OCI-LY7 (cell line): ENCODE measurements at regions not wholly inside any gene's neighbourhood (a gene's known extent, or its start where the extent isn't known, plus 50 kb on each side); places are given as distances from the start of the nearest gene placed in this dataset.

Experiments used
- BruUV-seq: library from RNA; stranded (reverse); fragments of 400-500 nt; replicated peaks from 2 replicates; lab custom pipeline; 2021; lab: Mats Ljungman, UMichigan
- CTCF ChIA-PET: fragments of 300-600 bp; sonication (Branson Sonifier 250); formaldehyde crosslinking; loops from one replicate; lab custom pipeline; 2022; ENCODE audit warnings: antibody characterized with exemption; ENCODE audit not compliant: unreplicated experiment; lab: Charles Lee
- POLR2A ChIA-PET: fragments of 300-600 bp; sonication (Branson Sonifier 250); formaldehyde crosslinking; loops from one replicate; lab custom pipeline; 2022; ENCODE audit warnings: antibody characterized with exemption; lab: Charles Lee
- DNase-seq: peaks from one replicate; pipeline ENCODE4 v3.0.0-alpha.2; 2015; ENCODE audit warnings: low spot score
- H2AFZ ChIP-seq: fragments of 200-600 bp; sonication (generic), shearing (Covaris generic); 2 replicates; pipeline ENCODE4 v1.6.1; 2014; ENCODE audit warnings: mild to moderate bottlenecking, antibody characterized with exemption, low read length, moderate library complexity
- H3K27ac ChIP-seq: fragments of 200-600 bp; sonication (generic); 2 replicates; pipeline ENCODE4 v1.5.1; 2014; ENCODE audit warnings: mixed run types, low read depth, mild to moderate bottlenecking, moderate library complexity, low read length, inconsistent platforms; ENCODE audit not compliant: poor library complexity, severe bottlenecking
- H3K36me3 ChIP-seq: fragments of 200-600 bp; sonication (generic); 2 replicates; pipeline ENCODE4 v1.6.1; 2014; ENCODE audit warnings: mild to moderate bottlenecking, antibody characterized with exemption, low read length, moderate library complexity, mixed read lengths; ENCODE audit not compliant: insufficient read depth
- H3K4me1 ChIP-seq: fragments of 200-600 bp; sonication (generic); 2 replicates; pipeline ENCODE4 v1.5.1; 2014; ENCODE audit warnings: mild to moderate bottlenecking, low read length; ENCODE audit not compliant: insufficient read depth, poor library complexity, severe bottlenecking
- H3K4me2 ChIP-seq: fragments of 200-600 bp; sonication (generic); 2 replicates; pipeline ENCODE4 v1.6.1; 2014; ENCODE audit warnings: mild to moderate bottlenecking, low read length
- H3K4me3 ChIP-seq: fragments of 200-600 bp; sonication (generic); 2 replicates; pipeline ENCODE4 v1.5.1; 2014; ENCODE audit warnings: mild to moderate bottlenecking, low read depth, low read length; ENCODE audit not compliant: poor library complexity, severe bottlenecking
- H3K79me2 ChIP-seq: fragments of 200-600 bp; sonication (generic); 2 replicates; pipeline ENCODE4 v1.6.1; 2016; ENCODE audit warnings: low read depth, mild to moderate bottlenecking, low read length, moderate library complexity, mixed read lengths; ENCODE audit not compliant: insufficient read depth
- H3K9me2 ChIP-seq: fragments of 200-600 bp; sonication (generic); 2 replicates; pipeline ENCODE4 v1.6.1; 2016; ENCODE audit warnings: mild to moderate bottlenecking, low read length, mixed read lengths; ENCODE audit not compliant: insufficient read depth
- H3K9me3 ChIP-seq: fragments of 200-600 bp; sonication (generic); 2 replicates; pipeline ENCODE4 v1.6.1; 2014; ENCODE audit warnings: mild to moderate bottlenecking, mixed run types, low read length, mixed read lengths
- H4K20me1 ChIP-seq: fragments of 200-600 bp; sonication (generic); 2 replicates; pipeline ENCODE4 v1.6.1; 2014; ENCODE audit warnings: mild to moderate bottlenecking, antibody characterized with exemption, low read length, moderate library complexity, mixed read lengths; ENCODE audit not compliant: insufficient read depth
- EZH2phosphoT487 ChIP-seq: fragments of 200-600 bp; sonication (generic); IDR thresholded peaks from 2 replicates; pipeline ENCODE4 v1.6.1; 2018; ENCODE audit warnings: low read depth, borderline replicate concordance, mild to moderate bottlenecking, mixed run types, antibody characterized with exemption, low read length, moderate library complexity, mixed read lengths
- intact Hi-C: fragments of 100-400 bp; cut with micrococcal nuclease; formaldehyde crosslinking; loops from one replicate; pipeline ENCODE4 v1.10.0; 2022; ENCODE audit not compliant: unreplicated experiment
- TF ChIP-seq, protein P1 (sequence below): fragments of 200-600 bp; sonication (generic); conservative IDR thresholded peaks from 2 replicates; pipeline ENCODE4 v1.5.1; 2014; ENCODE audit warnings: mild to moderate bottlenecking, antibody characterized with exemption, low read length, moderate library complexity, mixed read lengths

- Histone ChIP-seq H4K20me1 (no peaks in the 10 kb centered on the region), H3K4me1 (no peaks in the 10 kb centered on the region), H3K9me2 (no peaks in the 10 kb centered on the region), H3K79me2 (no peaks in the 10 kb centered on the region), H3K4me3 (no peak overlapping the region), H3K36me3 (no peaks in the 10 kb centered on the region), H3K4me2 (no peak overlapping the region), H3K9me3 (peaks cover 9% of the 10 kb centered on the region; the same call in 1 of the 2 replicates), H2AFZ (no peak overlapping the region), H3K27ac (no peak overlapping the region)
- intact Hi-C loops: no loop called here
- no TSS peak for BruUV-seq
- TF ChIP-seq, protein P1, sequence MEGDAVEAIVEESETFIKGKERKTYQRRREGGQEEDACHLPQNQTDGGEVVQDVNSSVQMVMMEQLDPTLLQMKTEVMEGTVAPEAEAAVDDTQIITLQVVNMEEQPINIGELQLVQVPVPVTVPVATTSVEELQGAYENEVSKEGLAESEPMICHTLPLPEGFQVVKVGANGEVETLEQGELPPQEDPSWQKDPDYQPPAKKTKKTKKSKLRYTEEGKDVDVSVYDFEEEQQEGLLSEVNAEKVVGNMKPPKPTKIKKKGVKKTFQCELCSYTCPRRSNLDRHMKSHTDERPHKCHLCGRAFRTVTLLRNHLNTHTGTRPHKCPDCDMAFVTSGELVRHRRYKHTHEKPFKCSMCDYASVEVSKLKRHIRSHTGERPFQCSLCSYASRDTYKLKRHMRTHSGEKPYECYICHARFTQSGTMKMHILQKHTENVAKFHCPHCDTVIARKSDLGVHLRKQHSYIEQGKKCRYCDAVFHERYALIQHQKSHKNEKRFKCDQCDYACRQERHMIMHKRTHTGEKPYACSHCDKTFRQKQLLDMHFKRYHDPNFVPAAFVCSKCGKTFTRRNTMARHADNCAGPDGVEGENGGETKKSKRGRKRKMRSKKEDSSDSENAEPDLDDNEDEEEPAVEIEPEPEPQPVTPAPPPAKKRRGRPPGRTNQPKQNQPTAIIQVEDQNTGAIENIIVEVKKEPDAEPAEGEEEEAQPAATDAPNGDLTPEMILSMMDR: no peak
- no peak for TF ChIP-seq EZH2phosphoT487
- ChIA-PET CTCF (no interaction called here), POLR2A (no interaction called here)
- no peak for DNase-seq
Measured at GRCh38 chr7:131250331-131250730, 77.3 kb upstream of the MKLN1 start.

DNA sequence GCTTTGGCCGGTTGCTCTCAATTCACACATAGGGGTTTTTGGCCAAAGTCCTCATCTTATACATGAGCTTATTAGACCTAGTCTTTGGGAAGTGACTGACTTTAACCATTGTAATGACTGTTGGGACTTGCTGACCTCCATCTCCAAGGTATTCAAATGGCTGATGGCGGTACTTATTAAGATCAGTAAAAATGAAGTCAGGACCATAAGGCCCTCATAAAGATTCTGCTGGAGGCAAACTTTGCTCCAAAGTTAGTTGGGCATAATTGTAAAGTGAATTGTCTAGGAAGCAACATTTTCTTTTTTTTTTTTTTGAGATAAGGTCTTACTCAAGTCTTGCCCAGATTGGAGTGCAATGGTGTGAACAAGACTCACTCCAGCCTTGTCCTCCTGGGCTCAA is 76.3 kb upstream of the MKLN1 start:
- POLR2A ChIA-PET: no interaction called here
- no TSS peak for BruUV-seq

GRCh38 chr7:131252976-131253375 is 74.7 kb upstream of the MKLN1 start:
- Histone ChIP-seq H3K9me3 (peaks cover 11% of the 10 kb centered on the region; the same call in 1 of the 2 replicates), H3K9me2 (no peaks in the 10 kb centered on the region), H3K4me3 (no peak overlapping the region), H3K79me2 (no peaks in the 10 kb centered on the region), H3K36me3 (no peaks in the 10 kb centered on the region), H3K4me2 (no peak overlapping the region), H3K4me1 (no peaks in the 10 kb centered on the region), H3K27ac (no peak overlapping the region), H4K20me1 (no peaks in the 10 kb centered on the region), H2AFZ (no peak overlapping the region)
- POLR2A ChIA-PET: interaction anchor here (0.5 to 1.6 kb wide), 7 partner anchors 8 to 156 kb away, joined by 3 to 6 read pairs (median 3); no protein-coding TSS in a partner anchor
- BruUV-seq: no TSS peak
- CTCF ChIA-PET: interaction anchor here (0.6 to 1.1 kb wide), 2 partner anchors 20 to 407 kb away, joined by 3 to 9 read pairs; no protein-coding TSS in a partner anchor
- intact Hi-C loops: no loop called here
- no peak for DNase-seq
- TF ChIP-seq, protein P1: no peak

More for the DNA sequence above, 76.3 kb upstream of the MKLN1 start:
- H3K4me3 ChIP-seq: no peak overlapping the region
- H3K4me1 ChIP-seq: no peaks in the 10 kb centered on the region
- CTCF ChIA-PET: no interaction called here
- no peaks in the 10 kb centered on the region for H3K9me2 ChIP-seq
- TF ChIP-seq, protein P1: no peak
- TF ChIP-seq EZH2phosphoT487: no peak
- intact Hi-C loops: no loop called here
- H3K9me3 ChIP-seq: peaks cover 11% of the 10 kb centered on the region; the same call in 1 of the 2 replicates
- H3K36me3 ChIP-seq: no peaks in the 10 kb centered on the region
- no peak overlapping the region for H3K27ac ChIP-seq
- H3K4me2 ChIP-seq: no peak overlapping the region
- H3K79me2 ChIP-seq: no peaks in the 10 kb centered on the region
- H2AFZ ChIP-seq: no peak overlapping the region
- no peaks in the 10 kb centered on the region for H4K20me1 ChIP-seq
- DNase-seq: no peak
